ENCODE measurements at regions not wholly inside any gene's neighbourhood (a gene's known extent, or its start where the extent isn't known, plus 50 kb on each side); places are given as distances from the start of the nearest gene placed in this dataset.
"Not testable (repeated sequence)": the region's sequence is repeated elsewhere in the genome, so short reads cannot be mapped to it uniquely, and the experiment has no call there.

DNA sequence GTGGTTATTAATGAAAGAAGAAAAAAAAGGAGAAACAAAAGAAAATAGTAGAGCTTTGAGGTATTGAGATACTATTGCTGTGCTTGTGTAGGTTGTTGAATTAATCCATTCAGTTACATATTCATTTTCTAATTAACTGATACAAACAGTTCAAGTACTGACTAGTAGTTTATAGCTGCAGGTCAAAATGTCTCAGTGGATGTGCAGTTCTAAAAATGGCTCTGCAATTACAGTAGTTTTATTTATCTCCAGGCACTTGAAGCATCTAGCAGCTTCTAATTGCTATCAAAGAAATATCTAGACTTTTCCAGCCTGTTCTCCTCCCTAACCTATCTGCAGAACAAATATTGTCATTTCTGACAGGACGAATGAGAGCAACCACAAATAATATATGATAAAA is 1887.7 kb upstream of the PCDH7 start:
- Histone ChIP-seq H3K9me3 (ENCODE audit: low read depth, low read length) (no peaks in the 10 kb centered on the region), H3K36me3 (ENCODE audit: insufficient read depth, low read length) (no peaks in the 10 kb centered on the region), H3K9ac (ENCODE audit: insufficient read length) (no peak overlapping the region), H3K4me3 (no peak overlapping the region), H3K27ac (no peak overlapping the region)
- TF ChIP-seq EZH2 (IDR thresholded peaks at IDR 0.05) (no peak), FOXP2 (optimal IDR thresholded peaks at IDR 0.05; ENCODE audit: control extremely low read depth, extremely low read length, insufficient read depth) (no peak), POLR2AphosphoS5 (IDR thresholded peaks at IDR 0.05; ENCODE audit: borderline replicate concordance, low read depth, low read length) (no peak)
- DNase-seq (ENCODE audit: low read depth, low spot score): no peak

DNA sequence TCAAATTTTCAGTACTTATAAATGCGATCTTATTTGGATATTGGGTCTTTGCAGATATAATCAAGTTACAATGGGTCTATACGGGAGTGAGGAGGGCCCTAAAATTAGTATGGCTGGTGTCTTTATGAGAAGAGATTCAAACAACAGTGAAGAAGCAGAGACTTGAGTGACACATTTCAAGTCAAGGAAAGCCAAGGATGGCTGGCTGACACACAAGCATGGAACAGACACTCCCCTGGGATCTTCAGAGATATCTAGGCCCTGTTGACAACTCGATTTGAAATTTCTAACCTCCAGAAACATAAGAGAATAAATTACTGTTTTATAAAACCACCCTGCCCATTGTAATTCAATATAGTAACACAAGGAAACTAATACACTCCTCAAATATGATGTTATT is 1886.0 kb upstream of the PCDH7 start:
- H3K27ac ChIP-seq: no peak overlapping the region
- DNase-seq (ENCODE audit: low read depth, low spot score): no peak
- TF ChIP-seq EZH2 (IDR thresholded peaks at IDR 0.05) (no peak), POLR2AphosphoS5 (IDR thresholded peaks at IDR 0.05; ENCODE audit: borderline replicate concordance, low read depth, low read length) (no peak), FOXP2 (optimal IDR thresholded peaks at IDR 0.05; ENCODE audit: control extremely low read depth, extremely low read length, insufficient read depth) (no peak)
- no peak overlapping the region for H3K9ac ChIP-seq (ENCODE audit: insufficient read length)
- H3K9me3 ChIP-seq (ENCODE audit: low read depth, low read length): no peaks in the 10 kb centered on the region
- no peak overlapping the region for H3K4me3 ChIP-seq
- H3K36me3 ChIP-seq (ENCODE audit: insufficient read depth, low read length): no peaks in the 10 kb centered on the region

DNA sequence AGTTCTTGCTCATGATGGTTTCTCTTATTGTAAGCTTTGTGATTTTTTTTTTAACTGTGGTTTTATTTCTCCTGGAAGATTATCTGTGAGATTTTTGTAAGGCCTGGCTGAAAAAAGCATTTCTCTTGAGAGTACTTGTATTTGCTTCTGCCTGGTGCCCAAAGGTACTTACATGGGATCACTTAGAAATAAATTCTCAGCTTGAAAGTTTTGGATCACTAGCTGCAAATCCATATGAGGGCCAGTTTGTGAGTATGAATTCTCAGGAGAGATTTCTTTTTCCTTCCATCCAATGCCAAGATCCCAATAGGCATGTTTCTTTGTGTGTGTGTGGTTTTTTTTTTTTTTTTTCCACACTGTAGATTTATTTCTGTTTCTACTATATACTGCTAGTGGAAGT is 1884.7 kb upstream of the PCDH7 start:
- Histone ChIP-seq H3K9ac (ENCODE audit: insufficient read length) (no peak overlapping the region), H3K4me3 (no peak overlapping the region), H3K9me3 (ENCODE audit: low read depth, low read length) (no peaks in the 10 kb centered on the region), H3K36me3 (ENCODE audit: insufficient read depth, low read length) (no peaks in the 10 kb centered on the region), H3K27ac (no peak overlapping the region)
- TF ChIP-seq POLR2AphosphoS5 (IDR thresholded peaks at IDR 0.05; ENCODE audit: borderline replicate concordance, low read depth, low read length): no peak
- no peak for TF ChIP-seq FOXP2 (optimal IDR thresholded peaks at IDR 0.05; ENCODE audit: control extremely low read depth, extremely low read length, insufficient read depth)
- TF ChIP-seq EZH2 (IDR thresholded peaks at IDR 0.05): no peak
- no peak for DNase-seq (ENCODE audit: low read depth, low spot score)

DNA sequence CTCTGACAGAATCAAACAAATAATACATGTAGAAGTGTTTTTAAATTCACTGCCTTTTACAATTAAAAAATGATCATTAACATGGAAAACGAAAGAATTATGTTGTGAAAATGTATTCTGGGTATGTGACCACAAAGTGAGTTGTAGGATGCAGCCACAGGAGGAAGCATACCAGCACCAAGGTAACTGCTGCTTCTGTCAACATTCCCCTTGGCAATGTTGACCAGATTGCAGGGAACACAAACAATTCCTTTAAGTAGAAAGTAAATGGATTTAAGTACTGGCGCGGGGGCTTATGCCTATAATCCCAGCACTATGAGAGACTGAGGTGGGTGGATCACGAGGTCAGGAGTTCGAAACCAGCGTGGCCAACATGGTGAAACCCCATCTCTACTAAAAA is 1877.9 kb upstream of the PCDH7 start:
- no peak for DNase-seq (ENCODE audit: low read depth, low spot score)
- H3K9ac ChIP-seq (ENCODE audit: insufficient read length): no peak overlapping the region
- no peaks in the 10 kb centered on the region for H3K9me3 ChIP-seq (ENCODE audit: low read depth, low read length)
- no peak overlapping the region for H3K27ac ChIP-seq
- H3K4me3 ChIP-seq: no peak overlapping the region
- no peak for TF ChIP-seq POLR2AphosphoS5 (IDR thresholded peaks at IDR 0.05; ENCODE audit: borderline replicate concordance, low read depth, low read length)
- no peak for TF ChIP-seq EZH2 (IDR thresholded peaks at IDR 0.05)
- TF ChIP-seq FOXP2 (optimal IDR thresholded peaks at IDR 0.05; ENCODE audit: control extremely low read depth, extremely low read length, insufficient read depth): no peak
- no peaks in the 10 kb centered on the region for H3K36me3 ChIP-seq (ENCODE audit: insufficient read depth, low read length)

DNA sequence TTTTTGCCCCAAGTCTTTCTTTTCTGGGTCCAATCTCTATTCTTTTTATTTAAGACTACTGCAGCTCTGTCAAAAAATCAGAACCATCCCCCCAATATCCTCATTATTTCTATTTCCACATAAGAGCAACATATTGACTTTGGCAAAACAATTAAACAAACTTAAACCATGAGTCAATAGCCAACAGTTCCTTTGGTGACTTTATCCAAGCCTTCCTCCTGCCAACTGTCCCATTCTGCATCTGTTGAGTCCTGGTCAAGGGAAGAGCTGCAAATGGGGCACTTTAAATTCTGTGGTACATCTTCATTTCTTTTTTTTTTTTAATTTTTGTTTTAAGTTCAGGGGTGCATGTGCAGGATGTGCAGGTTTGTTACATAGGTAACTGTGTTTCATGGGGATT is 1875.0 kb upstream of the PCDH7 start:
- H3K4me3 ChIP-seq: no peak overlapping the region
- H3K36me3 ChIP-seq (ENCODE audit: insufficient read depth, low read length): no peaks in the 10 kb centered on the region
- DNase-seq (ENCODE audit: low read depth, low spot score): no peak
- H3K27ac ChIP-seq: no peak overlapping the region
- TF ChIP-seq FOXP2 (optimal IDR thresholded peaks at IDR 0.05; ENCODE audit: control extremely low read depth, extremely low read length, insufficient read depth) (no peak), EZH2 (IDR thresholded peaks at IDR 0.05) (no peak), POLR2AphosphoS5 (IDR thresholded peaks at IDR 0.05; ENCODE audit: borderline replicate concordance, low read depth, low read length) (no peak)
- H3K9ac ChIP-seq (ENCODE audit: insufficient read length): no peak overlapping the region
- H3K9me3 ChIP-seq (ENCODE audit: low read depth, low read length): no peaks in the 10 kb centered on the region

DNA sequence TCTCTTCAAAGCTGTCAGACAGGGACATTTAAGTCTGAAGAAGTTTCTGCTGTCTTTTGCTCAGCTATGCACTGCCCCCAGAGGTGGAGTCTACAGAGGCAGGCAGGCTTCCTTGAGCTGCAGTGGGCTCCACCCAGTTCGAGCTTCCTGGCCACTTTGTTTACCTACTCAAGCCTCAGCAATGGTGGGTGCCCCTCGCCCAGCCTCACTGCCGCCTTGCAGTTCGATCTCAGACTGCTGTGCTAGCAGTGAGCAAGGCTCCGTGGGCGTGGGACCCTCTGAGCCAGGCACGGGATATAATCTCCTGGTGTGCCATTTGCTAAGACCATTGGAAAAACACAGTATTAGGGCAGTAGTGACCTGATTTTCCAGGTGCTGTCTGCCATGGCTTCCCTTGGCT is 1863.1 kb upstream of the PCDH7 start:
- DNase-seq (ENCODE audit: low read depth, low spot score); H3K36me3 ChIP-seq (ENCODE audit: insufficient read depth, low read length); H3K9ac ChIP-seq (ENCODE audit: insufficient read length); H3K27ac ChIP-seq; H3K9me3 ChIP-seq (ENCODE audit: low read depth, low read length); H3K4me3 ChIP-seq: not testable (repeated sequence)

DNA sequence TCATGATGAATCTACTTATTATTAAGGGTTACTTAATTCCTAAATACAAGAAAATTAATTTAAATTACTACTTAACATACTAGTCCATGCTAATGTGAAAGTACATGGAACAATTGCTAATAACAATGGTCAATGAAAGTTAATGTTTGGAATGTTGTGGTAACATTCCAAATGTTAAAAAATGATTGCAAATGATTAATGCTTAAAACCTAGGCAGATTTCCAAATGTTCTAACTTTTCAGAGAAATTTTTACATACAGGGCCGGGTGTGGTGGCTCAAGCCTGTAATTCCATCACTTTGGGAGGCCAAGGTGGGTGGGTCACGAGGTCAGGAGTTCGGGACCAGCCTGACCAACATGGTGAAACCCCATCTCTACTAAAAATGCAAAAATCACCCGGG is 1851.3 kb upstream of the PCDH7 start:
- H3K4me3 ChIP-seq: no peak overlapping the region
- H3K27ac ChIP-seq: no peak overlapping the region
- TF ChIP-seq FOXP2 (optimal IDR thresholded peaks at IDR 0.05; ENCODE audit: control extremely low read depth, extremely low read length, insufficient read depth): no peak
- TF ChIP-seq POLR2AphosphoS5 (IDR thresholded peaks at IDR 0.05; ENCODE audit: borderline replicate concordance, low read depth, low read length): no peak
- TF ChIP-seq EZH2 (IDR thresholded peaks at IDR 0.05): no peak
- DNase-seq (ENCODE audit: low read depth, low spot score): no peak
- H3K9ac ChIP-seq (ENCODE audit: insufficient read length): no peak overlapping the region
- no peaks in the 10 kb centered on the region for H3K9me3 ChIP-seq (ENCODE audit: low read depth, low read length)
- H3K36me3 ChIP-seq (ENCODE audit: insufficient read depth, low read length): no peaks in the 10 kb centered on the region

DNA sequence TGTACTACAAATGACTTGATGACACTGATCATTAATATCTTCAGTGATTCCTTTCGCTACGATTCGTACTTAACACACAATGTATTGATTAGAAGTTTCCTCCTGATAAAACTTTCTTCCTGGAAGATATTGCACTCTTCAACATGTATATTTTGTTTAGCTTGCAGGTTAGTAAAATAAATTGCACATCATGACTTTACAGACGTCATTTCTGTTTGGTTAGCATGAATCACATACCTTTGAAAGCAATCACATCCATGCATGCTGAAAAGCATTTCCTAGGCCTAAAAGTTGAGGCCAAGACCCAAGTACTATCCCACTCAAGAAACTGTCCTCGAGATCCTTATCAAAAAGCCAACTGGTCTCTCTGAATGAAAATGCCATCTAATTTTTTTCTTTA is 1841.0 kb upstream of the PCDH7 start:
- no peak overlapping the region for H3K9ac ChIP-seq (ENCODE audit: insufficient read length)
- H3K4me3 ChIP-seq: no peak overlapping the region
- H3K9me3 ChIP-seq (ENCODE audit: low read depth, low read length): no peaks in the 10 kb centered on the region
- no peak overlapping the region for H3K27ac ChIP-seq
- no peaks in the 10 kb centered on the region for H3K36me3 ChIP-seq (ENCODE audit: insufficient read depth, low read length)
- no peak for TF ChIP-seq POLR2AphosphoS5 (IDR thresholded peaks at IDR 0.05; ENCODE audit: borderline replicate concordance, low read depth, low read length)
- no peak for TF ChIP-seq FOXP2 (optimal IDR thresholded peaks at IDR 0.05; ENCODE audit: control extremely low read depth, extremely low read length, insufficient read depth)
- TF ChIP-seq EZH2 (IDR thresholded peaks at IDR 0.05): no peak
- DNase-seq (ENCODE audit: low read depth, low spot score): no peak

DNA sequence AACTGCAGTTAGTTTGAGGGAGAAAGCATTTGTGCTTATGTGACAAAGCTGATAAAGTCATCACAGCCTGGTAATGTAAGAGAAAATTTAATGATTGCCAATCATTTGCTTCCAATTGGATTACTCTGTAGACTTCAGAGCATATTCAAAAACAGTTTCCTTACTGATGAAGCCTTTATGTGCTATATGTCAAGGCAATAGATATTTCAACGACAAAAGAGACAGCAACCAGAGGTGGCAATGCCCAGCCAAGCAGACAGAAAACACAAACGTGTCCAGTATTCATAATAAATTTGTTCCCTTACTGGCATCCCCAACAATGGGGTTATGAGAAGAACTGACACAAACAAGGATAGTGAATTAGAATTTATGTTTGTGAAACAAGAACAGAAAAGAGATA is 1840.3 kb upstream of the PCDH7 start:
- Histone ChIP-seq H3K9ac (ENCODE audit: insufficient read length) (no peak overlapping the region), H3K9me3 (ENCODE audit: low read depth, low read length) (no peaks in the 10 kb centered on the region), H3K4me3 (no peak overlapping the region), H3K36me3 (ENCODE audit: insufficient read depth, low read length) (no peaks in the 10 kb centered on the region), H3K27ac (no peak overlapping the region)
- TF ChIP-seq EZH2 (IDR thresholded peaks at IDR 0.05) (no peak), POLR2AphosphoS5 (IDR thresholded peaks at IDR 0.05; ENCODE audit: borderline replicate concordance, low read depth, low read length) (no peak), FOXP2 (optimal IDR thresholded peaks at IDR 0.05; ENCODE audit: control extremely low read depth, extremely low read length, insufficient read depth) (no peak)
- no peak for DNase-seq (ENCODE audit: low read depth, low spot score)
